SK-N-SH (cell line): ENCODE measurements at regions not wholly inside any gene's neighbourhood (a gene's known extent, or its start where the extent isn't known, plus 50 kb on each side); places are given as distances from the start of the nearest gene placed in this dataset.

Experiments used
- CTCF ChIA-PET: fragments of 300-600, 350-600 bp; formaldehyde crosslinking; extraction: SDS; loops from one replicate; lab custom pipeline; 2021; lab: Yijun Ruan, JAX
- POLR2A ChIA-PET: fragments of 350-600 bp; sonication (Branson Sonifier 250); formaldehyde crosslinking; extraction: SDS; loops from one replicate; lab custom pipeline; 2020; ENCODE audit warnings: antibody characterized with exemption, inconsistent platforms; lab: Yijun Ruan, JAX
- DNase-seq: peaks from one replicate; pipeline ENCODE4 v3.0.0; 2012
- H2AFZ ChIP-seq: fragments of 200-600 bp; sonication (generic); 2 replicates; pipeline ENCODE4 v1.8.1; 2016; ENCODE audit warnings: antibody characterized with exemption, mild to moderate bottlenecking, low read depth
- H3F3A ChIP-seq: fragments of 200-600 bp; sonication (generic); replicated peaks from 2 replicates; pipeline ENCODE3; 2016; ENCODE audit warnings: antibody characterized with exemption, mild to moderate bottlenecking; ENCODE audit not compliant: insufficient read depth
- H3K27ac ChIP-seq, 2 experiments: fragments of 200-500 bp in 1 of 2; fragments of 200-600 bp in 1 of 2; sonication (Bioruptor generic) in 1 of 2; sonication (generic), shearing (Covaris generic) in 1 of 2; 2 replicates each; pipeline versions ENCODE4 v1.5.1 to v1.6.1; 2014 to 2016; ENCODE audit warnings: low read depth in 2 of 2, inconsistent platforms in 1 of 2, low read length in 1 of 2, mild to moderate bottlenecking in 1 of 2, mixed read lengths in 1 of 2
- H3K27me3 ChIP-seq: fragments of 200-600 bp; sonication (generic), shearing (Covaris generic); 2 replicates; pipeline ENCODE4 v1.6.1; 2016; ENCODE audit warnings: mixed run types; ENCODE audit not compliant: insufficient read depth
- H3K36me3 ChIP-seq, 2 experiments: fragments of 200-500 bp in 1 of 2; fragments of 200-600 bp in 1 of 2; sonication (Bioruptor generic) in 1 of 2; sonication (generic) in 1 of 2; replicated peaks in 1 of 2; 2 replicates each; pipeline versions ENCODE3 to v1.5.1; 2014 to 2016; ENCODE audit warnings: low read length in 1 of 2, mild to moderate bottlenecking in 1 of 2; ENCODE audit not compliant: insufficient read depth in 2 of 2, control insufficient read depth in 1 of 2
- H3K4me1 ChIP-seq, 2 experiments: fragments of 200-500 bp in 1 of 2; fragments of 200-600 bp in 1 of 2; sonication (Bioruptor generic) in 1 of 2; sonication (generic), shearing (Covaris generic) in 1 of 2; 2 replicates each; pipeline versions ENCODE4 v1.5.1 to v1.6.1; 2014 to 2016; ENCODE audit warnings: low read depth in 1 of 2, low read length in 1 of 2, mixed run types in 1 of 2; ENCODE audit not compliant: insufficient read depth in 2 of 2, control insufficient read depth in 1 of 2
- H3K4me2 ChIP-seq: fragments of 200-600 bp; sonication (generic), shearing (Covaris generic); 2 replicates; pipeline ENCODE4 v1.6.1; 2017; ENCODE audit warnings: mixed run types
- H3K4me3 ChIP-seq, 2 experiments: fragments of 200-500 bp in 1 of 2; fragments of 200-600 bp in 1 of 2; sonication (Bioruptor generic) in 1 of 2; sonication (generic), shearing (Covaris generic) in 1 of 2; 2 replicates each; pipeline versions ENCODE4 v1.5.1 to v1.8.1; 2014 to 2016; ENCODE audit warnings: low read depth in 2 of 2, inconsistent platforms in 1 of 2, low read length in 1 of 2, mild to moderate bottlenecking in 1 of 2, mixed read lengths in 1 of 2, moderate library complexity in 1 of 2
- H3K79me2 ChIP-seq: fragments of 200-600 bp; sonication (generic); 2 replicates; pipeline ENCODE4 v1.8.1; 2017; ENCODE audit warnings: mild to moderate bottlenecking; ENCODE audit not compliant: insufficient read depth
- H3K9ac ChIP-seq: fragments of 200-600 bp; sonication (generic); 2 replicates; pipeline ENCODE4 v1.6.1; 2017; ENCODE audit warnings: mixed run types
- H3K9me2 ChIP-seq: fragments of 200-600 bp; sonication (generic); 2 replicates; pipeline ENCODE4 v1.6.1; 2017; ENCODE audit warnings: mixed run types
- H3K9me3 ChIP-seq: fragments of 200-600 bp; sonication (generic); 2 replicates; pipeline ENCODE4 v1.6.1; 2017; ENCODE audit warnings: mixed run types, mild to moderate bottlenecking, moderate library complexity
- H4K20me1 ChIP-seq: fragments of 200-600 bp; sonication (generic); 2 replicates; pipeline ENCODE4 v1.6.1; 2017; ENCODE audit warnings: mild to moderate bottlenecking, mixed run types; ENCODE audit not compliant: insufficient read depth
- CTCF ChIP-seq: fragments of 200-600 bp; sonication (generic); IDR thresholded peaks from 2 replicates; pipeline ENCODE4 v1.6.1; 2017; ENCODE audit warnings: antibody characterized with exemption, mild to moderate bottlenecking, moderate library complexity
- EP300 ChIP-seq, 2 experiments: IDR thresholded peaks; 2 replicates each; pipeline versions ENCODE4 v1.4.0 to v1.6.1; 2012; ENCODE audit warnings: borderline replicate concordance in 1 of 2, low read depth in 1 of 2, low read length in 1 of 2
- FOSL2 ChIP-seq: IDR thresholded peaks from 2 replicates; pipeline ENCODE4 v1.4.0; 2012; ENCODE audit warnings: low read depth, mild to moderate bottlenecking, moderate library complexity, borderline replicate concordance
- GATA2 ChIP-seq: sonication (generic); formaldehyde crosslinking; IDR thresholded peaks from 2 replicates; pipeline ENCODE4 v1.5.0; 2020; ENCODE audit warnings: mild to moderate bottlenecking, missing genetic modification reagents
- JUND ChIP-seq: IDR thresholded peaks from 2 replicates; pipeline ENCODE4 v1.4.0; 2012
- MXI1 ChIP-seq: IDR thresholded peaks from 2 replicates; pipeline ENCODE4 v1.6.1; 2012; ENCODE audit warnings: mild to moderate bottlenecking, low read depth, low read length, improper control_type of control experiment
- RCOR1 ChIP-seq: fragments of 150-350 bp; IDR thresholded peaks from 2 replicates; pipeline ENCODE4 v1.6.1; 2017; ENCODE audit warnings: antibody characterized with exemption, low read length
- RFX5 ChIP-seq: IDR thresholded peaks from 2 replicates; pipeline ENCODE4 v1.6.1; 2012; ENCODE audit warnings: mild to moderate bottlenecking, improper control_type of control experiment, low read length
- SIN3A ChIP-seq: IDR thresholded peaks from 2 replicates; pipeline ENCODE4 v1.6.1; 2012; ENCODE audit warnings: low read depth, mild to moderate bottlenecking, low read length, moderate library complexity, borderline replicate concordance
- USF1 ChIP-seq: IDR thresholded peaks from 2 replicates; pipeline ENCODE4 v1.4.0; 2012; ENCODE audit warnings: low read depth, borderline replicate concordance
- YY1 ChIP-seq: IDR thresholded peaks from 2 replicates; pipeline ENCODE4 v1.4.0; 2012; ENCODE audit warnings: low read depth, mild to moderate bottlenecking
- WGBS: methylation state at CpG from one replicate; pipeline ENCODE4 v1.1.6; 2017; ENCODE audit warnings: low lambda C conversion rate; 5-methylcytosine and 5-hydroxymethylcytosine counted together
- TF ChIP-seq, protein P1 (sequence below): fragments of 150-350 bp; IDR thresholded peaks from 2 replicates; pipeline ENCODE4 v1.6.1; 2016; ENCODE audit warnings: mild to moderate bottlenecking, low read depth, low read length

DNA sequence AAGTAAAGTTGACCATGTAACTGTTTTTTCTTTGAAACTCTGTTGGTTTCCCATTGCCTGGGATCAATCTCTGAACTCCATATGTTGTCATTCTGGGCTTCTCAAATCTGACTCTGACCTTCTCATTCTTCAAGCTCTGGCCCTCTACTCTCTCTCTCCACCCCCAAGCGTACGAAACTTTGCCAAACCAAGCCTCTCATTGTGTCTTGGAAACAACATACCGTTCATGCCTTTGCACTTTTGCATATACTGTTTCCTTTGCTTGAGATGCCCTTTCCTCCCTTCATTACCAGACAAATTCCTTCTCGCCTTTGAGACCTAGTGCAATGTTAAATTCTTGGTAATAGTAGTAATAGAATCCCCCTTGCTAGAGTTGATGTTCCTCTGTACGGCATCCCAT lies 113.7 kb downstream of the OLFM4 start (continued):
- TF ChIP-seq EP300 (IDR thresholded peaks at IDR 0.05; ENCODE audit: borderline replicate concordance in 1 of 2, low read depth in 1 of 2, low read length in 1 of 2) (no peak), RCOR1 (no peak), CTCF (no peak), JUND (no peak), YY1 (no peak), FOSL2 (no peak), USF1 (no peak), RFX5 (no peak)

DNA sequence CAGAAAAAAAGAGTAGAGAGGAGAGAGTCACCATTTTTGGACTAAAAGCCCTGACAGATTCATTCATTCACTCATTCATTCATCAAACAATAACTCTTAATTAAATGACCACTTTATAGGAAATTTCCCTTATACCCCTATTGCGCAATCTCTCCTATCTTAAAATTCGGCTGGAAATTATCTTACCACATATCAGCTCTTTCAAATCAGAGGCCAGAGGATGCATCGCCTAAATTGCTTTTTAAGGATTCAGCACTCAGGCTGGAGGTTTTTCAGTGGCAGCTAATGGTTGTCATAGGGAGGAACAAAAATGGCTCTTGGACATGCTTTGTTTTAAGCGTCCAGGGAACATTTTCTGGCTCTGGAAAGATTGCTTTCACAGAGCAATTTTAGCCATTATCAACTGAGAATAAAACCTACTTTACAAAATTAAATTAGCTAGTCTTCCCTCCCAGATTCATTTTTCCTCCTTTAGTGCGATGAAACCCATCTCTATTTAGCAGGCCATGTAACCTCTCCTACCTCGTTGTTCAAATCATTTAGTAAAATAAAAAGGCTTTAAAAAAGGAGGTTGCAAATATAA lies 115.2 kb downstream of the OLFM4 start:
- Histone ChIP-seq H3K9me2 (no peaks in the 10 kb centered on the region), H3K79me2 (no peaks in the 10 kb centered on the region), H2AFZ (no peak overlapping the region), H3F3A (no peaks in the 10 kb centered on the region), H3K27me3 (no peaks in the 10 kb centered on the region), H3K4me2 (no peak overlapping the region), H3K36me3 (no peaks in the 10 kb centered on the region), H4K20me1 (no peaks in the 10 kb centered on the region), H3K4me1 (no peaks in the 10 kb centered on the region; a peak in 2 of 4 replicates), H3K4me3 (no peak overlapping the region)
- 31% methylated on average over 6 of the region's 6 CpGs for WGBS
- peak; percentile 40 for DNase-seq
- CTCF ChIA-PET, result interaction anchor here (0.7 to 7.4 kb wide), 6 partner anchors 8 to 297 kb away, joined by 3 to 46 read pairs (median 4); no protein-coding TSS in a partner anchor
- TF ChIP-seq FOSL2 (no peak), MXI1 (peak; percentile 30; the same call in 1 of the 2 replicates), GATA2 (CRISPR knock-in tag) (peak; percentile 44; the same call in 1 of the 2 replicates), SIN3A (no peak)
- TF ChIP-seq, protein P1, sequence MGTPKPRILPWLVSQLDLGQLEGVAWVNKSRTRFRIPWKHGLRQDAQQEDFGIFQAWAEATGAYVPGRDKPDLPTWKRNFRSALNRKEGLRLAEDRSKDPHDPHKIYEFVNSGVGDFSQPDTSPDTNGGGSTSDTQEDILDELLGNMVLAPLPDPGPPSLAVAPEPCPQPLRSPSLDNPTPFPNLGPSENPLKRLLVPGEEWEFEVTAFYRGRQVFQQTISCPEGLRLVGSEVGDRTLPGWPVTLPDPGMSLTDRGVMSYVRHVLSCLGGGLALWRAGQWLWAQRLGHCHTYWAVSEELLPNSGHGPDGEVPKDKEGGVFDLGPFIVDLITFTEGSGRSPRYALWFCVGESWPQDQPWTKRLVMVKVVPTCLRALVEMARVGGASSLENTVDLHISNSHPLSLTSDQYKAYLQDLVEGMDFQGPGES, result no peak
- TF ChIP-seq, all 33 proteins: peak for 2
- Histone ChIP-seq H3K9me3 (no peaks in the 10 kb centered on the region), H3K9ac (no peak overlapping the region), H3K27ac (peak overlapping the region in 1 of 2 experiments; percentile 60; a peak in 1 of 4 replicates)
- POLR2A ChIA-PET, result no interaction called here
